Neural cell (in vitro differentiated cells): ENCODE measurements at regions not wholly inside any gene's neighbourhood (a gene's known extent, or its start where the extent isn't known, plus 50 kb on each side); places are given as distances from the start of the nearest gene placed in this dataset.
"Not testable (repeated sequence)": the region's sequence is repeated elsewhere in the genome, so short reads cannot be mapped to it uniquely, and the experiment has no call there.

Experiments used
- H2AFZ ChIP-seq: fragments of 200-600, 300-800 bp; sonication (generic), shearing (Covaris generic); 2 replicates; pipeline ENCODE4 v1.6.0; 2014; ENCODE audit warnings: low read depth, mild to moderate bottlenecking, antibody characterized with exemption, low read length, moderate library complexity
- H3F3A ChIP-seq: fragments of 200-600 bp; shearing (Covaris generic); 2 replicates; pipeline ENCODE4 v1.6.1; 2016; ENCODE audit warnings: mild to moderate bottlenecking, moderate library complexity, mixed read lengths, antibody characterized with exemption, low read length; ENCODE audit not compliant: insufficient read depth, poor library complexity, severe bottlenecking
- H3K27ac ChIP-seq: fragments of 200-600, 300-800 bp; sonication (generic), shearing (Covaris generic); 2 replicates; pipeline ENCODE4 v1.5.1; 2014; ENCODE audit warnings: mild to moderate bottlenecking, low read length, moderate library complexity
- H3K27me3 ChIP-seq: fragments of 300-800, 200-600 bp; sonication (generic), shearing (Covaris generic); 2 replicates; pipeline ENCODE4 v1.6.0; 2014; ENCODE audit warnings: mild to moderate bottlenecking, low read depth, low read length, moderate library complexity; ENCODE audit not compliant: insufficient read depth
- H3K36me3 ChIP-seq: fragments of 300-800, 200-600 bp; sonication (generic), shearing (Covaris generic); 2 replicates; pipeline ENCODE4 v1.5.1; 2014; ENCODE audit warnings: mild to moderate bottlenecking, antibody characterized with exemption, low read length, moderate library complexity; ENCODE audit not compliant: insufficient read depth
- H3K4me2 ChIP-seq: fragments of 300-800, 200-600 bp; sonication (generic), shearing (Covaris generic); 2 replicates; pipeline ENCODE4 v1.6.0; 2014; ENCODE audit warnings: mild to moderate bottlenecking, low read length
- H3K4me3 ChIP-seq: fragments of 300-800, 200-600 bp; sonication (generic), shearing (Covaris generic); 2 replicates; pipeline ENCODE4 v1.5.1; 2014; ENCODE audit warnings: mild to moderate bottlenecking, low read length, moderate library complexity
- H3K79me2 ChIP-seq: fragments of 200-600 bp; shearing (Covaris generic); replicated peaks from 2 replicates; pipeline ENCODE4 v1.6.0; 2014; ENCODE audit warnings: mild to moderate bottlenecking, low read length, moderate library complexity; ENCODE audit not compliant: insufficient read depth
- H3K9ac ChIP-seq: fragments of 300-800, 200-600 bp; sonication (generic), shearing (Covaris generic); 2 replicates; pipeline ENCODE4 v1.6.1; 2016; ENCODE audit warnings: mild to moderate bottlenecking, low read length, mixed read lengths
- H3K9me2 ChIP-seq: fragments of 200-600 bp; shearing (Covaris generic); 2 replicates; pipeline ENCODE4 v1.6.1; 2016; ENCODE audit warnings: mild to moderate bottlenecking, low read length, mixed read lengths; ENCODE audit not compliant: insufficient read depth
- H3K9me3 ChIP-seq: fragments of 200-600, 300-800 bp; sonication (generic), shearing (Covaris generic); 2 replicates; pipeline ENCODE4 v1.6.1; 2016; ENCODE audit warnings: mild to moderate bottlenecking, mixed run types, low read length, moderate library complexity, mixed read lengths
- H4K20me1 ChIP-seq: fragments of 200-600 bp; shearing (Covaris generic); 2 replicates; pipeline ENCODE4 v1.6.1; 2016; ENCODE audit warnings: mild to moderate bottlenecking, mixed run types; ENCODE audit not compliant: insufficient read depth
- CTCF ChIP-seq: fragments of 450-650 bp; IDR thresholded peaks from 2 replicates; pipeline ENCODE4 v1.5.1; 2014; ENCODE audit warnings: antibody characterized with exemption, mild to moderate bottlenecking, moderate library complexity; ENCODE audit not compliant: poor library complexity, severe bottlenecking
- EP300 ChIP-seq: fragments of 450-650 bp; conservative IDR thresholded peaks from 2 replicates; pipeline ENCODE4 v1.6.1; 2014; ENCODE audit warnings: antibody characterized with exemption, mild to moderate bottlenecking, moderate library complexity; ENCODE audit not compliant: poor library complexity, severe bottlenecking
- EZH2 ChIP-seq: fragments of 200-600, 300-800 bp; shearing (Covaris generic), sonication (generic); IDR thresholded peaks from 2 replicates; pipeline ENCODE4 v1.6.1; 2014; ENCODE audit warnings: antibody characterized with exemption, low read length, borderline replicate concordance, mild to moderate bottlenecking; ENCODE audit not compliant: insufficient read depth, poor library complexity, severe bottlenecking
- MXI1 ChIP-seq: fragments of 450-650 bp; conservative IDR thresholded peaks from 2 replicates; pipeline ENCODE4 v1.6.1; 2014; ENCODE audit warnings: antibody characterized with exemption, mild to moderate bottlenecking; ENCODE audit not compliant: poor library complexity, severe bottlenecking
- POLR2AphosphoS5 ChIP-seq: IDR thresholded peaks from 2 replicates; pipeline ENCODE4 v1.6.1; 2012
- RAD21 ChIP-seq: fragments of 450-650 bp; conservative IDR thresholded peaks from 2 replicates; pipeline ENCODE4 v1.6.1; 2014; ENCODE audit warnings: antibody characterized with exemption, mild to moderate bottlenecking, moderate library complexity
- SMC3 ChIP-seq: fragments of 450-650 bp; conservative IDR thresholded peaks from 2 replicates; pipeline ENCODE4 v1.6.1; 2014; ENCODE audit warnings: antibody characterized with exemption, mild to moderate bottlenecking, moderate library complexity; ENCODE audit not compliant: poor library complexity
- TAF1 ChIP-seq: IDR thresholded peaks from 2 replicates; pipeline ENCODE4 v1.6.1; 2012; ENCODE audit warnings: low read depth
- TF ChIP-seq, protein P1 (sequence below): IDR thresholded peaks from 2 replicates; pipeline ENCODE4 v1.6.1; 2012; ENCODE audit warnings: borderline replicate concordance

- Histone ChIP-seq H3K36me3 (no peaks in the 10 kb centered on the region), H3K4me2 (no peak overlapping the region), H3K9ac (no peak overlapping the region), H3F3A (no peaks in the 10 kb centered on the region), H3K27me3 (no peaks in the 10 kb centered on the region), H3K9me2 (no peaks in the 10 kb centered on the region), H3K79me2 (no peaks in the 10 kb centered on the region), H2AFZ (no peak overlapping the region), H3K9me3 (no peaks in the 10 kb centered on the region), H3K4me3 (no peak overlapping the region), H4K20me1 (no peaks in the 10 kb centered on the region), H3K27ac (no peak overlapping the region)
- TF ChIP-seq MXI1 (no peak), EP300 (no peak), TAF1 (no peak), EZH2 (no peak), RAD21 (no peak), POLR2AphosphoS5 (no peak), CTCF (no peak), SMC3 (no peak)
- TF ChIP-seq, protein P1, sequence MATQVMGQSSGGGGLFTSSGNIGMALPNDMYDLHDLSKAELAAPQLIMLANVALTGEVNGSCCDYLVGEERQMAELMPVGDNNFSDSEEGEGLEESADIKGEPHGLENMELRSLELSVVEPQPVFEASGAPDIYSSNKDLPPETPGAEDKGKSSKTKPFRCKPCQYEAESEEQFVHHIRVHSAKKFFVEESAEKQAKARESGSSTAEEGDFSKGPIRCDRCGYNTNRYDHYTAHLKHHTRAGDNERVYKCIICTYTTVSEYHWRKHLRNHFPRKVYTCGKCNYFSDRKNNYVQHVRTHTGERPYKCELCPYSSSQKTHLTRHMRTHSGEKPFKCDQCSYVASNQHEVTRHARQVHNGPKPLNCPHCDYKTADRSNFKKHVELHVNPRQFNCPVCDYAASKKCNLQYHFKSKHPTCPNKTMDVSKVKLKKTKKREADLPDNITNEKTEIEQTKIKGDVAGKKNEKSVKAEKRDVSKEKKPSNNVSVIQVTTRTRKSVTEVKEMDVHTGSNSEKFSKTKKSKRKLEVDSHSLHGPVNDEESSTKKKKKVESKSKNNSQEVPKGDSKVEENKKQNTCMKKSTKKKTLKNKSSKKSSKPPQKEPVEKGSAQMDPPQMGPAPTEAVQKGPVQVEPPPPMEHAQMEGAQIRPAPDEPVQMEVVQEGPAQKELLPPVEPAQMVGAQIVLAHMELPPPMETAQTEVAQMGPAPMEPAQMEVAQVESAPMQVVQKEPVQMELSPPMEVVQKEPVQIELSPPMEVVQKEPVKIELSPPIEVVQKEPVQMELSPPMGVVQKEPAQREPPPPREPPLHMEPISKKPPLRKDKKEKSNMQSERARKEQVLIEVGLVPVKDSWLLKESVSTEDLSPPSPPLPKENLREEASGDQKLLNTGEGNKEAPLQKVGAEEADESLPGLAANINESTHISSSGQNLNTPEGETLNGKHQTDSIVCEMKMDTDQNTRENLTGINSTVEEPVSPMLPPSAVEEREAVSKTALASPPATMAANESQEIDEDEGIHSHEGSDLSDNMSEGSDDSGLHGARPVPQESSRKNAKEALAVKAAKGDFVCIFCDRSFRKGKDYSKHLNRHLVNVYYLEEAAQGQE: no peak
These were observed 58.6 kb upstream of the ZFHX3 start for GRCh38 chr16:73106329-73107034.

- Histone ChIP-seq H3K27me3 (no peaks in the 10 kb centered on the region), H3K27ac (no peak overlapping the region)
These were observed 53.6 kb upstream of the ZFHX3 start for GRCh38 chr16:73101568-73101967.

DNA sequence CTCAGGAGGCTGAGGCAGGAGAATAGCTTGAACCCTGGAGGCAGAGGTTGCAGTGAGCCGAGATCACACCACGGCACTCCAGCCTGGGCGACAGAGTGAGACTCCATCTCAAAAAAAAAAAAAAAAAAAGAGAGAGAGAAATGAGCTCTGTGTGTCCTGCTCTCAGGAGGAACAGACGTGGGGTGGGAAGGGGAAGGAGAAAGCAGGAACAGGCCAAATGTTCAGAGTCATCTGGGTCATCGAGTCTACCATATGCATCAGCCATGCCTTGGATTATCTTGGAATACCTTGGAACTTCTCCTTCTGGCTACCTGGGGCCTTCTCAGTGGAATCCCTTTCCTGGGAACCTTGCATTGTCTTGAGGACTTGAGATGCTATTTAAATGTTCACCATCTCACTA is 51.7 kb upstream of the ZFHX3 start:
- not testable (repeated sequence) for H3K9ac ChIP-seq, H3K4me3 ChIP-seq, H3F3A ChIP-seq, H3K79me2 ChIP-seq, H3K4me2 ChIP-seq, H3K9me2 ChIP-seq, H3K27me3 ChIP-seq, H3K9me3 ChIP-seq, H3K36me3 ChIP-seq, H2AFZ ChIP-seq, H4K20me1 ChIP-seq, H3K27ac ChIP-seq

More at GRCh38 chr16:73101568-73101967, 53.6 kb upstream of the ZFHX3 start:
- H3F3A ChIP-seq: no peaks in the 10 kb centered on the region
- no peaks in the 10 kb centered on the region for H4K20me1 ChIP-seq
- no peaks in the 10 kb centered on the region for H3K79me2 ChIP-seq
- no peak for TF ChIP-seq POLR2AphosphoS5
- no peaks in the 10 kb centered on the region for H3K36me3 ChIP-seq
- no peaks in the 10 kb centered on the region for H3K9me2 ChIP-seq
- H3K9me3 ChIP-seq: no peaks in the 10 kb centered on the region
- H2AFZ ChIP-seq: no peak overlapping the region
- no peak overlapping the region for H3K4me3 ChIP-seq
- H3K4me2 ChIP-seq: no peak overlapping the region
- H3K9ac ChIP-seq: no peak overlapping the region
